DND-41 (cell line): ENCODE measurements at regions not wholly inside any gene's neighbourhood (a gene's known extent, or its start where the extent isn't known, plus 50 kb on each side); places are given as distances from the start of the nearest gene placed in this dataset.

Source experiments
- ATAC-seq: fragments of 200-7000 bp; cut with Tn5 transposase; 3 replicates; pipeline ENCODE4 v1.9.1; 2021; ENCODE audit warnings: low read depth; ENCODE audit not compliant: insufficient read depth
- DNase-seq: peaks from one replicate; pipeline ENCODE4 v3.0.0-alpha.2; 2020
- H2AFZ ChIP-seq: 2 replicates; pipeline ENCODE4 v1.6.0; 2012; ENCODE audit warnings: low read depth, low read length
- H3K27ac ChIP-seq: 2 replicates; pipeline ENCODE4 v1.5.1; 2012; ENCODE audit warnings: low read length, inconsistent platforms
- H3K27me3 ChIP-seq: fragments of 200-600 bp; sonication (generic); 2 replicates; pipeline ENCODE4 v1.6.0; 2012; ENCODE audit warnings: low read length, mild to moderate bottlenecking, inconsistent platforms; ENCODE audit not compliant: insufficient read depth, poor library complexity
- H3K36me3 ChIP-seq: 2 replicates; pipeline ENCODE4 v1.5.1; 2012; ENCODE audit warnings: low read length, inconsistent platforms; ENCODE audit not compliant: insufficient read depth
- H3K4me1 ChIP-seq: 2 replicates; pipeline ENCODE4 v1.5.1; 2012; ENCODE audit warnings: mild to moderate bottlenecking, low read length; ENCODE audit not compliant: insufficient read depth
- H3K4me2 ChIP-seq: 2 replicates; pipeline ENCODE4 v1.6.0; 2012; ENCODE audit warnings: mild to moderate bottlenecking, moderate library complexity, low read length, inconsistent platforms; ENCODE audit not compliant: insufficient read depth
- H3K4me3 ChIP-seq, 2 experiments: fragments of 200-600 bp in 1 of 2; shearing (Covaris generic) in 1 of 2; 2 replicates each; pipeline ENCODE4 v1.5.1; 2012 to 2016; ENCODE audit warnings: inconsistent platforms in 2 of 2, low read length in 2 of 2, mild to moderate bottlenecking in 2 of 2, low read depth in 1 of 2, moderate library complexity in 1 of 2
- H3K79me2 ChIP-seq: 2 replicates; pipeline ENCODE4 v1.6.0; 2012; ENCODE audit warnings: low read length, inconsistent platforms; ENCODE audit not compliant: insufficient read depth
- H3K9ac ChIP-seq: 2 replicates; pipeline ENCODE4 v1.6.0; 2012; ENCODE audit warnings: low read depth, mild to moderate bottlenecking, inconsistent platforms, low read length, moderate library complexity
- H3K9me3 ChIP-seq: 2 replicates; pipeline ENCODE4 v1.5.1; 2012; ENCODE audit warnings: low read length, moderate library complexity, mild to moderate bottlenecking, inconsistent platforms; ENCODE audit not compliant: insufficient read depth, severe bottlenecking
- H4K20me1 ChIP-seq: 2 replicates; pipeline ENCODE4 v1.6.0; 2012; ENCODE audit warnings: low read length; ENCODE audit not compliant: insufficient read depth
- EZH2 ChIP-seq: IDR thresholded peaks from 3 replicates; pipeline ENCODE4 v1.6.1; 2012; ENCODE audit warnings: borderline replicate concordance, low read depth, mild to moderate bottlenecking, moderate library complexity, low read length, inconsistent platforms; ENCODE audit not compliant: severe bottlenecking
- TF ChIP-seq, protein P1 (sequence below): IDR thresholded peaks from 2 replicates; pipeline ENCODE4 v1.5.1; 2012; ENCODE audit warnings: borderline replicate concordance, low read length, moderate library complexity, mild to moderate bottlenecking; ENCODE audit not compliant: poor library complexity, severe bottlenecking; ENCODE audit errors: extremely low read depth

DNA sequence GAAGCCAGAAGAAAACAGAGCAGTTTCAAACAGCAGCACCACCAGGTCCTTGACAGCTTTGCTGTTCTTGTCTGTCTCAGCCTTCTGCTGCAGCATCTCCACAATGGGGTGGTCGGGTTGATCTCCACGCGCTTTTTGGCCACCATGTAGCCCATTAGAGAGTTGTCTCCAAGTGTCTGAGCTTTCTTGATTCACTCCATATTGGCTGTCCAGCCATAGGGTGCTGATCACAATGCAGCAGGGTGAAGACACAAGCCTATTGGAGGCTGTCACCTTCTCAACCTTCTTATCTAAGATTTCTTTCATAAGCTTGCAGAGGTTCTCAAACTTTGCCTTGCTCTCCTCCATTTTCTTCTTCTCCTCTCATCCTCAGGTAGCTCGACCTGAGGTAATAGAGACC, 175.4 kb upstream of the S100G start:
- H3K27ac ChIP-seq, result no peak overlapping the region
- no peak for TF ChIP-seq EZH2
- TF ChIP-seq, protein P1, sequence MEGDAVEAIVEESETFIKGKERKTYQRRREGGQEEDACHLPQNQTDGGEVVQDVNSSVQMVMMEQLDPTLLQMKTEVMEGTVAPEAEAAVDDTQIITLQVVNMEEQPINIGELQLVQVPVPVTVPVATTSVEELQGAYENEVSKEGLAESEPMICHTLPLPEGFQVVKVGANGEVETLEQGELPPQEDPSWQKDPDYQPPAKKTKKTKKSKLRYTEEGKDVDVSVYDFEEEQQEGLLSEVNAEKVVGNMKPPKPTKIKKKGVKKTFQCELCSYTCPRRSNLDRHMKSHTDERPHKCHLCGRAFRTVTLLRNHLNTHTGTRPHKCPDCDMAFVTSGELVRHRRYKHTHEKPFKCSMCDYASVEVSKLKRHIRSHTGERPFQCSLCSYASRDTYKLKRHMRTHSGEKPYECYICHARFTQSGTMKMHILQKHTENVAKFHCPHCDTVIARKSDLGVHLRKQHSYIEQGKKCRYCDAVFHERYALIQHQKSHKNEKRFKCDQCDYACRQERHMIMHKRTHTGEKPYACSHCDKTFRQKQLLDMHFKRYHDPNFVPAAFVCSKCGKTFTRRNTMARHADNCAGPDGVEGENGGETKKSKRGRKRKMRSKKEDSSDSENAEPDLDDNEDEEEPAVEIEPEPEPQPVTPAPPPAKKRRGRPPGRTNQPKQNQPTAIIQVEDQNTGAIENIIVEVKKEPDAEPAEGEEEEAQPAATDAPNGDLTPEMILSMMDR, result no peak
- no peaks in the 10 kb centered on the region for H3K79me2 ChIP-seq
- no peak overlapping the region for H2AFZ ChIP-seq
- no peaks in the 10 kb centered on the region for H3K27me3 ChIP-seq
- no peaks in the 10 kb centered on the region for H3K9me3 ChIP-seq
- no peak overlapping the region for H3K4me2 ChIP-seq
- no peaks in the 10 kb centered on the region for H3K4me1 ChIP-seq
- H3K4me3 ChIP-seq, result no peak overlapping the region
- H3K9ac ChIP-seq, result no peak overlapping the region
- H3K36me3 ChIP-seq, result no peaks in the 10 kb centered on the region
- no peak for DNase-seq
- no peak for ATAC-seq
- H4K20me1 ChIP-seq, result no peaks in the 10 kb centered on the region

DNA sequence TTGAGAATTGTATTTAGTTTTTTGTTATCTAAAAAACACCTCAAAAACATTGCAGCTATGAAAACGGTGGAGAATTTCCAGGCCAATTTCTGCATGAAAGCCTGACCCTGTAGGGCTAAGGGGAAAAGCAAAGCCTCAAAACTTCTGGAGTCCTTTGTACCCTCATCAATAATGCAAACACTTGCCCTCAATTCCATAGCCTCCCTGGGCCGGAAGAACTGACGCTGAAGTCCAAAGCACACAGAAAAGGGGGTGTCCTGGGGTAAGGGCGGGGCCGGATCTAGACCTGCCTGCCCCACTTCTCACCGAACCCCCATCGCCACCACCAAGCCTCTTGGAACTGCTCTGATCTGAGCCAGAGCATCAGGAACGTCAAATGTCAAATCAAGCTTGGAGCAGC, 173.9 kb upstream of the S100G start:
- TF ChIP-seq, protein P1, result no peak
- no peak for TF ChIP-seq EZH2
- Histone ChIP-seq H3K4me3 (no peak overlapping the region), H3K9me3 (no peaks in the 10 kb centered on the region), H3K9ac (no peak overlapping the region), H3K27ac (no peak overlapping the region), H3K79me2 (no peaks in the 10 kb centered on the region), H3K27me3 (no peaks in the 10 kb centered on the region), H2AFZ (no peak overlapping the region), H3K4me2 (no peak overlapping the region), H3K4me1 (no peaks in the 10 kb centered on the region), H4K20me1 (no peaks in the 10 kb centered on the region), H3K36me3 (no peaks in the 10 kb centered on the region)
- ATAC-seq, result no peak
- DNase-seq, result no peak

DNA sequence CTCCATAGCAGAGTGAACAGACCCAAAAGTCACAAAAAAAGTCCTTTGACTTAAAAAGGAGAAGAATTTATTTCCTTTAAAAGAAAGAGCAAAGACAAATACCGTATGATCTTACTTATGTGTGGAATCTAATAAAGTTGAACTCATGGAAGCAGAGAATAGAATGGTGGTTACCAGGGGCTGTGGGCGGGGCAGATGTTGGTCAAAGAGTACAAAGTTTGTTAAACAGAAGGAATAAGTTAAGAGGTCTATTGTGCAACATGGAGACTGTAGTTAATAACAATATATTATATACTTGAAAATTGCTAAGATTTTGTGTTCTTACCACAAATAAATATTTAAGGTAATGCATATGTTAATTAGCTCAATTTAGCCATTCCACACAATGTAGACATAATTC, 173.3 kb upstream of the S100G start:
- H3K27ac ChIP-seq, result no peak overlapping the region
- H3K4me1 ChIP-seq, result no peaks in the 10 kb centered on the region
- H3K36me3 ChIP-seq, result no peaks in the 10 kb centered on the region
- DNase-seq (no peak), ATAC-seq (no peak)
- no peak overlapping the region for H2AFZ ChIP-seq
- H4K20me1 ChIP-seq, result no peaks in the 10 kb centered on the region
- H3K27me3 ChIP-seq, result no peaks in the 10 kb centered on the region
- TF ChIP-seq, protein P1, result no peak
- TF ChIP-seq EZH2, result no peak
- no peak overlapping the region for H3K4me2 ChIP-seq
- no peaks in the 10 kb centered on the region for H3K79me2 ChIP-seq
- H3K4me3 ChIP-seq, result no peak overlapping the region
- H3K9ac ChIP-seq, result no peak overlapping the region
- no peaks in the 10 kb centered on the region for H3K9me3 ChIP-seq
